ENCODE measurements at regions not wholly inside any gene's neighbourhood (a gene's known extent, or its start where the extent isn't known, plus 50 kb on each side); places are given as distances from the start of the nearest gene placed in this dataset.

DNA sequence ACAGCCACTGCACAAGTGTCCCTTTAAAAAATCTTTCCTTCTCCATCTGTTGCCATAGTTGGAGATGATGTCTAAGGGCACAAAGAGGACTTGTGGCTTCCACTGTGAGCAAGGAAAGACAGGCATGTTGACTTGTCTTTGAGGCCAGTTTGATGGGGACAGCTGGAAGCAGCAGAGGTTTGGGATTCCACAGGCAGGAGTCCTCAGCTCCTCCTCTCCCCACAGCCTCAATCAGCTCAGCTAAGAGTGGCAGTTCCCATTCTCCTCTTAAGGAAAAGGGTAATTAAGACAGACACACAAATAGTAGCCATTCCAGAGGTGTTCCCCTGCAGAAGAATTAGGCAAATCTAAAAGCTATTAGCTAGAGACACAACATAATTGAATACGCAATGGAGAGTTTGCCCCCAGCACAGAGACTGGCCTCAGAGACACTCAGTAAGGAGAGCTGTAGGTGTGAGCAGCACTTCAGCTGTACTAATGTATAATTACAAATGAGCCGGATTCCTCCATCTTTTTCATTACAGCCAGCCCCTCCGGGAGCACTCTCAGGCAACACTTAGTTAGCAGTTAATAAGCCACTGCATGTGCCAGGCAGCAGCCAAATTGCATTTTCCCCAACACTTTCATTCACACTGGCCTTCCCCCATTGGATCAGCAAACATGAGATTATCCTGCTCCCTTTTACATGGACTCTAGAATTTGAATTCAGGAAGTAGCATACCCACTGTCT, 434.0 kb downstream of the FOXO1 start:
- peaks cover 7% of the 10 kb centered on the region for H3K4me1 Mint-ChIP-seq
- no peak for DNase-seq (ENCODE audit: low read depth, low spot score)
- H3K27ac Mint-ChIP-seq (ENCODE audit: unreplicated experiment): no peak overlapping the region
- TF ChIP-seq, protein P1, sequence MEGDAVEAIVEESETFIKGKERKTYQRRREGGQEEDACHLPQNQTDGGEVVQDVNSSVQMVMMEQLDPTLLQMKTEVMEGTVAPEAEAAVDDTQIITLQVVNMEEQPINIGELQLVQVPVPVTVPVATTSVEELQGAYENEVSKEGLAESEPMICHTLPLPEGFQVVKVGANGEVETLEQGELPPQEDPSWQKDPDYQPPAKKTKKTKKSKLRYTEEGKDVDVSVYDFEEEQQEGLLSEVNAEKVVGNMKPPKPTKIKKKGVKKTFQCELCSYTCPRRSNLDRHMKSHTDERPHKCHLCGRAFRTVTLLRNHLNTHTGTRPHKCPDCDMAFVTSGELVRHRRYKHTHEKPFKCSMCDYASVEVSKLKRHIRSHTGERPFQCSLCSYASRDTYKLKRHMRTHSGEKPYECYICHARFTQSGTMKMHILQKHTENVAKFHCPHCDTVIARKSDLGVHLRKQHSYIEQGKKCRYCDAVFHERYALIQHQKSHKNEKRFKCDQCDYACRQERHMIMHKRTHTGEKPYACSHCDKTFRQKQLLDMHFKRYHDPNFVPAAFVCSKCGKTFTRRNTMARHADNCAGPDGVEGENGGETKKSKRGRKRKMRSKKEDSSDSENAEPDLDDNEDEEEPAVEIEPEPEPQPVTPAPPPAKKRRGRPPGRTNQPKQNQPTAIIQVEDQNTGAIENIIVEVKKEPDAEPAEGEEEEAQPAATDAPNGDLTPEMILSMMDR (conservative IDR thresholded peaks at IDR 0.05): no peak
- no peak overlapping the region for H3K4me3 Mint-ChIP-seq
- H3K27me3 Mint-ChIP-seq (ENCODE audit: low read depth): no peaks in the 10 kb centered on the region
- no peaks in the 10 kb centered on the region for H3K36me3 Mint-ChIP-seq (ENCODE audit: low read depth)
- H3K9me3 Mint-ChIP-seq: peaks cover 2% of the 10 kb centered on the region

DNA sequence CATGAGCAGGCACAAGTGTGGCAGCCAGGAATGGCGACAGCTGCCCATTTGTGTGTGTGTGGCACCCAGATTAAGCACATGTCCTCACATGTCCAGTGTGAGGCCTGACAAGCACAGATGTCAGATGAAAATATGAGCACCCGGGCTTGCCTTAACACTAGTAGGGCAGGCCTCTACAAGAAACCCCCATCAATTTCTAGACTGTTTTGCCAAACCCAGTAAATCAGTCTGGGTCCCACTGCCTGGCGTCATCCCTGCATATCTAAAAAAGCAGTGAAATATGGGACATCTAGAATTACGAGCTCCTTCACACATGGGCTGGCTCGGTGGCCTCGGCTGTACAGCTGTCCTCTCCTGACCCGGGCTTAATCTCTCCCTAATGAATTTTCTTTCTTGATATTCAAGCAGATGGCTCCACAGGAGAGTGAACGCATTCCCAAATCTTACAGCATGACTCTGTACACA, 432.7 kb downstream of the FOXO1 start:
- Mint-ChIP-seq H3K27ac (ENCODE audit: unreplicated experiment) (no peak overlapping the region), H3K4me3 (no peak overlapping the region), H3K27me3 (ENCODE audit: low read depth) (no peaks in the 10 kb centered on the region), H3K36me3 (ENCODE audit: low read depth) (no peaks in the 10 kb centered on the region), H3K9me3 (peaks cover 2% of the 10 kb centered on the region), H3K4me1 (peaks cover 7% of the 10 kb centered on the region)
- no peak for DNase-seq (ENCODE audit: low read depth, low spot score)
- TF ChIP-seq, protein P1 (conservative IDR thresholded peaks at IDR 0.05): no peak

DNA sequence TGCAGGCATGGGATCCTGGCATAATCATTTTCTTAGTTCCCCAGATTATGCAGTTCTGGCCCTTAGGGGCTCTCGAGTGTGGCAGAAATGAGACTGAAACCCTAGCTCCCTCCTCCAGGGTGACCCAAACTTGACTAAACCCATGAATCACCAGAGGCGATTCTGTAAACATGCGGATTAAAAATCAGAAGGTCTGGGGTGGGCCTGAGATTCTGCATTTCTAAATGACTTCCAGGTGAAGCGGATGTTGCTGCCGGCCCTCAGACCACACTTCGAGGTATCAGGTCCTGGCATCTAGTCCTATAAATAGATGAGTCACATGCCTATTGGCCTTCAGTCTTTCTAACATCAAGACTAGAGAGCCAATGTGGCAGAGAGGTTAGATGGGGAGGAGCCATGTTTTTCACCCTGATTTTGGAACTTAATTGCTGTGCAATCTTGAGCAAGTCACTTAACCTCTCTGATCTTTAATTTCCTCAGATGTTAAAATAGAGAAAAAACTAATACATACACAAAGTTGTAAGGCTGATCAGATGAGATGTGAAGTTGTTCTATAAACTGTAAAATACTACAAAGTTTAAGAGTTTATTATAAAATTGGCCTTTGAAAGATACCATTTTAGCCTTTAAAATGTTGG, 431.2 kb downstream of the FOXO1 start:
- no peaks in the 10 kb centered on the region for H3K36me3 Mint-ChIP-seq (ENCODE audit: low read depth)
- no peak overlapping the region for H3K4me3 Mint-ChIP-seq
- DNase-seq (ENCODE audit: low read depth, low spot score): no peak
- peaks cover 2% of the 10 kb centered on the region for H3K9me3 Mint-ChIP-seq
- H3K27me3 Mint-ChIP-seq (ENCODE audit: low read depth): no peaks in the 10 kb centered on the region
- H3K27ac Mint-ChIP-seq (ENCODE audit: unreplicated experiment): no peak overlapping the region
- TF ChIP-seq, protein P1 (conservative IDR thresholded peaks at IDR 0.05): no peak
- peaks cover 7% of the 10 kb centered on the region for H3K4me1 Mint-ChIP-seq

DNA sequence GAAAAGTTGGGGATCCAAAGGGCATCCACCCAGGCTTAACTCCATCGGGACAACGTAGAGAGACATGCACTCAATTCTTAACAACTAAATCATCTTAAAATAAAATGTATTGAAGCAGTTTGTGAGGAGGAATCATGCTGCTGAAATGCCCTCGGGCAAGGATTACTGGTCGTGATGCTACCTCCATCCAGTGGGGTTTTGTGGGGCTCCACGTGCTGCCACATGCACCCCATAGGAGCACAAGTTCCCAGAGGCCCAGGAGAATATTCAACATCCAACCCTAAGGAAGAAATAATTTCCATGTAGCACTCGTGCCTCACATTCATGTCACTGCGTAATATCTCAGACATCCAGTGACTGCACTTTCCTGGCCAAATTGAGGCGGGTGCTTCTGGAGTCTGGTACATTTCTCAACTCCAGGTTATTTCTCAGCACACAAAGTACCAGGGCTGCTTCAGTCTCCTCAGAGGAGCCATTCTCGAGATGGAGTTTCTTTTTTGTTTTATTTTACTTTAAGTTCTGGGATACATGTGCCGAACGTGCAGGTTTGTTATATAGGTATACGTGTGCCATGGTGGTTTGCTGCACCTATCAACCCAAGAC, 429.8 kb downstream of the FOXO1 start:
- Mint-ChIP-seq H3K36me3 (ENCODE audit: low read depth) (no peaks in the 10 kb centered on the region), H3K9me3 (no peaks in the 10 kb centered on the region), H3K4me3 (no peak overlapping the region), H3K27me3 (ENCODE audit: low read depth) (no peaks in the 10 kb centered on the region), H3K27ac (ENCODE audit: unreplicated experiment) (no peak overlapping the region), H3K4me1 (no peaks in the 10 kb centered on the region)
- DNase-seq (ENCODE audit: low read depth, low spot score): no peak
- TF ChIP-seq, protein P1 (conservative IDR thresholded peaks at IDR 0.05): no peak

DNA sequence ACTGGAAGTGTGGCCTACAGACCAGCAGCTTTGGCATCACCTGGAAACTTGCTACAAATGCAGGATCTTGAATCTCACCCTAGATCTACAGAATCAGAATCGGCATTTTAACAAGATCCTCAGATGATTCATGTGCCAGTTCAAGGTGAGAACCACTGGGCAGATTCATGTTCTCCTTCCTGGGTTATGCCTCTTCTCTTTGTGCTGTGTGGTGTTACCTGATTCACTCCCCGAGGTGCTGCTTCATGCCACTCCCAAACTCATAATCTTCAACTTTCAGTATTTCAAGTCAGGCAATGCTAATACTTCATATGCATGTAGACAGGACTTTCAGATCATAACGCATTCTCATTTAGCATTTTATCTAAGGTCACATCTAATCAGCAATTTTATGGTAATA, 427.7 kb downstream of the FOXO1 start:
- Mint-ChIP-seq H3K4me3 (no peak overlapping the region), H3K36me3 (ENCODE audit: low read depth) (no peaks in the 10 kb centered on the region), H3K4me1 (no peaks in the 10 kb centered on the region), H3K9me3 (no peaks in the 10 kb centered on the region), H3K27me3 (ENCODE audit: low read depth) (no peaks in the 10 kb centered on the region), H3K27ac (ENCODE audit: unreplicated experiment) (no peak overlapping the region)
- TF ChIP-seq, protein P1 (conservative IDR thresholded peaks at IDR 0.05): no peak
- DNase-seq (ENCODE audit: low read depth, low spot score): no peak

Measured in neural crest cell (in vitro differentiated cells).